ENCODE measurements at regions not wholly inside any gene's neighbourhood (a gene's known extent, or its start where the extent isn't known, plus 50 kb on each side); places are given as distances from the start of the nearest gene placed in this dataset.

- no peak for TF ChIP-seq ZNF839 (CRISPR knock-in tag; IDR thresholded peaks at IDR 0.05; ENCODE audit: borderline replicate concordance)
- no peak for TF ChIP-seq ZSCAN29 (CRISPR knock-in tag; conservative IDR thresholded peaks at IDR 0.05)
- TF ChIP-seq ZNF670 (CRISPR knock-in tag; IDR thresholded peaks at IDR 0.05; ENCODE audit: borderline replicate concordance): no peak
Measured at GRCh38 chr6:29886701-29887100, 55.6 kb upstream of the HLA-A start (continued).

GRCh38 chr6:29887330-29887818, 55.0 kb upstream of the HLA-A start:
- intact Hi-C loops (cut with micrococcal nuclease; ENCODE audit: unreplicated experiment): loop anchor here (5.0 kb wide), 1 partner anchor 1025 kb away; no protein-coding TSS in a partner anchor
- DNase-seq (ENCODE audit: low spot score) (no peak), FAIRE-seq (peak; percentile 30), ATAC-seq (peak; percentile 79)
- no peaks in the 10 kb centered on the region for H3K36me3 ChIP-seq (replicated peaks in 1 of 2; ENCODE audit: control insufficient read depth in 1 of 2, insufficient read depth in 2 of 2, low read length in 2 of 2)
- peak overlapping the region; percentile 12 for H2AFZ ChIP-seq (ENCODE audit: low read length)
- peaks cover 11% of the 10 kb centered on the region for H3K4me1 ChIP-seq (ENCODE audit: insufficient read depth, low read length)
- H3K9me3 ChIP-seq (ENCODE audit: low read length): no peaks in the 10 kb centered on the region; the same call in 1 of the 2 replicates
- no peak overlapping the region for H3K27ac ChIP-seq (ENCODE audit: extremely low read length, insufficient read depth, low read length)
- H3K9ac ChIP-seq (ENCODE audit: insufficient read depth, low read depth, low read length): peak overlapping the region; percentile 59; the same call in 1 of the 2 replicates
- H3K4me2 ChIP-seq (ENCODE audit: low read depth, low read length): peak overlapping the region; percentile 89
- H4K20me1 ChIP-seq (ENCODE audit: insufficient read depth, low read length): no peaks in the 10 kb centered on the region
- ChIA-PET CTCF (ENCODE audit: low intra/inter-chr PET ratio, low total read pairs) (no interaction called here), POLR2A (interaction anchor here (1.5 kb wide), 1 partner anchor 21 kb away, joined by 4 read pairs; no protein-coding TSS in a partner anchor)
- WGBS (ENCODE audit: low lambda C conversion rate): 8% methylated on average over 4 of the region's 28 CpGs
- BruUV-seq (replicated peaks): no TSS peak
- H3K79me2 ChIP-seq (ENCODE audit: insufficient read depth, low read length): peaks cover 2% of the 10 kb centered on the region
- in situ Hi-C loops (cut with HindIII; ENCODE audit: extremely low pct_ligation_motif_present, low pct_unique_long_range_greater_than_20kb): loop anchor here (5.0 to 25.0 kb wide), 2 partner anchors 55 to 1475 kb away; partner anchors contain the start of genes HLA-A and HLA-B
- peak overlapping the region; percentile 62 to 75 (median 65) for H3K4me3 ChIP-seq (replicated peaks in 1 of 3; ENCODE audit: insufficient read depth in 1 of 3, low read depth in 2 of 3, low read length in 3 of 3)
- H3K27me3 ChIP-seq (ENCODE audit: control insufficient read depth in 1 of 2, insufficient read depth in 2 of 2, low read length in 2 of 2): no peaks in the 10 kb centered on the region
- no peak for TF ChIP-seq REL (CRISPR knock-in tag; conservative IDR thresholded peaks at IDR 0.05)
- TF ChIP-seq RFX5 (IDR thresholded peaks at IDR 0.05; ENCODE audit: low read depth, low read length): peak; percentile 62
- TF ChIP-seq ZNF777 (CRISPR knock-in tag; IDR thresholded peaks at IDR 0.05): 0 out of 2 replicates have a peak, but pooled peaks have one; percentile 24
- no peak for TF ChIP-seq MAFG (CRISPR knock-in tag; IDR thresholded peaks at IDR 0.05)
- peak; percentile 41 for TF ChIP-seq HNRNPLL (IDR thresholded peaks at IDR 0.05; ENCODE audit: low read depth, low read length, poor library complexity, severe bottlenecking)
- no peak for TF ChIP-seq RNF2 (conservative IDR thresholded peaks at IDR 0.05; ENCODE audit: low read depth)
- TF ChIP-seq ZNF501 (CRISPR knock-in tag; IDR thresholded peaks at IDR 0.05): no peak
- peak; percentile 52 for TF ChIP-seq ZNF687 (CRISPR knock-in tag; IDR thresholded peaks at IDR 0.05)
- peak; percentile 24; the same call in 1 of the 2 replicates for TF ChIP-seq ZMYM4 (CRISPR knock-in tag; IDR thresholded peaks at IDR 0.05)
- TF ChIP-seq SALL1 (CRISPR knock-in tag; IDR thresholded peaks at IDR 0.05): 0 out of 2 replicates have a peak, but pooled peaks have one; percentile 9
- TF ChIP-seq ZFY (CRISPR knock-in tag; IDR thresholded peaks at IDR 0.05): 0 out of 2 replicates have a peak, but pooled peaks have one; percentile 22
- no peak for TF ChIP-seq RNF219 (CRISPR knock-in tag; IDR thresholded peaks at IDR 0.05)
- TF ChIP-seq GLI4 (CRISPR knock-in tag; IDR thresholded peaks at IDR 0.05; ENCODE audit: borderline replicate concordance): no peak
- peak; percentile 26; the same call in 1 of the 2 replicates for TF ChIP-seq ZNF263 (CRISPR knock-in tag; IDR thresholded peaks at IDR 0.05)
- TF ChIP-seq POLR2G (IDR thresholded peaks at IDR 0.05; ENCODE audit: low read depth, low read length): 0 out of 2 replicates have a peak, but pooled peaks have one; percentile 34

Measured in HepG2 (cell line).